Thymus (tissue), 11 donors: ENCODE measurements at regions not wholly inside any gene's neighbourhood (a gene's known extent, or its start where the extent isn't known, plus 50 kb on each side); places are given as distances from the start of the nearest gene placed in this dataset.

Experiments
- DNase-seq, 9 donors: peaks; one replicate each; pipeline ENCODE4 v3.0.0-alpha.2; 2013; ENCODE audit warnings: low spot score in 9 of 9, low read depth in 6 of 9, missing footprints in 1 of 9
- H3K27ac ChIP-seq, 2 donors: one replicate each; pipeline ENCODE4 v1.5.1; 2013; ENCODE audit warnings: control low read depth in 1 of 2, low read depth in 1 of 2, low read length in 1 of 2, mild to moderate bottlenecking in 1 of 2, moderate library complexity in 1 of 2
- H3K27me3 ChIP-seq, 2 donors: one replicate each; pipeline ENCODE4 v1.5.1; 2013; ENCODE audit warnings: low read length in 1 of 2; ENCODE audit not compliant: control insufficient read depth in 2 of 2, insufficient read depth in 1 of 2
- H3K36me3 ChIP-seq, 2 donors: one replicate each; pipeline ENCODE4 v1.5.1; 2013; ENCODE audit warnings: low read length in 1 of 2, mild to moderate bottlenecking in 1 of 2, moderate library complexity in 1 of 2; ENCODE audit not compliant: control insufficient read depth in 2 of 2, insufficient read depth in 2 of 2
- H3K4me1 ChIP-seq, 2 donors: one replicate each; pipeline ENCODE4 v1.5.1; 2013; ENCODE audit warnings: low read length in 2 of 2; ENCODE audit not compliant: control insufficient read depth in 2 of 2, insufficient read depth in 2 of 2
- H3K4me3 ChIP-seq, 2 donors: one replicate each; pipeline ENCODE4 v1.5.1; 2013; ENCODE audit warnings: low read length in 2 of 2, control low read depth in 1 of 2, mild to moderate bottlenecking in 1 of 2
- H3K9me3 ChIP-seq, 2 donors: one replicate each; pipeline ENCODE4 v1.5.1; 2013; ENCODE audit warnings: low read length in 1 of 2, mild to moderate bottlenecking in 1 of 2; ENCODE audit not compliant: control insufficient read depth in 2 of 2, insufficient read depth in 1 of 2
- WGBS: extraction: QIAGEN DNeasy Blood & Tissue Kit; methylation state at CpG from one replicate; pipeline ENCODE4 v1.1.7; 2013; 5-methylcytosine and 5-hydroxymethylcytosine counted together
- donor health status: healthy.

- Histone ChIP-seq H3K4me1 (no peaks in the 10 kb centered on the region), H3K9me3 (no peaks in the 10 kb centered on the region), H3K36me3 (no peaks in the 10 kb centered on the region), H3K27me3 (no peaks in the 10 kb centered on the region), H3K27ac (no peak overlapping the region), H3K4me3 (no peak overlapping the region)
- 83% methylated on average over 1 of the region's 1 CpG for WGBS
- DNase-seq = no peak
Observed at GRCh38 chr7:113805976-113806375, 112.8 kb downstream of the PPP1R3A start.

- H3K36me3 ChIP-seq = no peaks in the 10 kb centered on the region
- no peak overlapping the region for H3K4me3 ChIP-seq
- H3K9me3 ChIP-seq = no peaks in the 10 kb centered on the region
- no peak for DNase-seq
- H3K27ac ChIP-seq = no peak overlapping the region
- H3K4me1 ChIP-seq = no peaks in the 10 kb centered on the region
- WGBS = 82% methylated on average over 6 of the region's 6 CpGs
- H3K27me3 ChIP-seq = no peaks in the 10 kb centered on the region
Observed at GRCh38 chr7:113804475-113805095, 114.2 kb downstream of the PPP1R3A start.

GRCh38 chr7:113801751-113802150 is 117.1 kb downstream of the PPP1R3A start:
- H3K27ac ChIP-seq = no peak overlapping the region
- DNase-seq = no peak
- no peaks in the 10 kb centered on the region for H3K9me3 ChIP-seq
- no peak overlapping the region for H3K4me3 ChIP-seq
- no peaks in the 10 kb centered on the region for H3K27me3 ChIP-seq
- H3K36me3 ChIP-seq = no peaks in the 10 kb centered on the region
- no peaks in the 10 kb centered on the region for H3K4me1 ChIP-seq
- WGBS = 89% methylated on average over 1 of the region's 1 CpG

- Histone ChIP-seq H3K36me3 (no peaks in the 10 kb centered on the region), H3K4me1 (no peaks in the 10 kb centered on the region), H3K27me3 (no peaks in the 10 kb centered on the region), H3K27ac (no peak overlapping the region), H3K4me3 (no peak overlapping the region), H3K9me3 (no peaks in the 10 kb centered on the region)
- 84% methylated on average over 2 of the region's 2 CpGs for WGBS
- DNase-seq = no peak
Observed at GRCh38 chr7:113800826-113801225, 118.0 kb downstream of the PPP1R3A start.

- 94% methylated on average over 3 of the region's 3 CpGs for WGBS
- DNase-seq = no peak
- Histone ChIP-seq H3K4me3 (no peak overlapping the region), H3K36me3 (no peaks in the 10 kb centered on the region), H3K27ac (no peak overlapping the region), H3K4me1 (no peaks in the 10 kb centered on the region), H3K9me3 (no peaks in the 10 kb centered on the region), H3K27me3 (no peaks in the 10 kb centered on the region)
Observed at GRCh38 chr7:113799896-113800295, 118.9 kb downstream of the PPP1R3A start.

GRCh38 chr7:113797420-113798010 is 121.3 kb downstream of the PPP1R3A start:
- Histone ChIP-seq H3K9me3 (no peaks in the 10 kb centered on the region), H3K4me1 (no peaks in the 10 kb centered on the region), H3K27me3 (no peaks in the 10 kb centered on the region), H3K36me3 (no peaks in the 10 kb centered on the region), H3K27ac (no peak overlapping the region), H3K4me3 (no peak overlapping the region)
- no peak for DNase-seq
- WGBS = 92% methylated on average over 2 of the region's 2 CpGs

- 11% methylated on average over 2 of the region's 2 CpGs for whole genome bisulfite sequencing
- Histone ChIP-seq H3K4me1 (no peaks in the 10 kb centered on the region), H3K9me3 (no peaks in the 10 kb centered on the region), H3K36me3 (no peaks in the 10 kb centered on the region), H3K27ac (no peak overlapping the region), H3K4me3 (no peak overlapping the region), H3K27me3 (no peaks in the 10 kb centered on the region)
- no peak for DNase-seq
Observed at GRCh38 chr7:113796557-113796956, 122.3 kb downstream of the PPP1R3A start.

GRCh38 chr7:113794573-113794972 is 124.2 kb downstream of the PPP1R3A start:
- H3K4me1 ChIP-seq = no peaks in the 10 kb centered on the region
- no peaks in the 10 kb centered on the region for H3K36me3 ChIP-seq
- no peak overlapping the region for H3K27ac ChIP-seq
- H3K4me3 ChIP-seq = no peak overlapping the region
- H3K27me3 ChIP-seq = no peaks in the 10 kb centered on the region
- WGBS = 82% methylated on average over 1 of the region's 1 CpG
- no peak for DNase-seq
- H3K9me3 ChIP-seq = no peaks in the 10 kb centered on the region

- Histone ChIP-seq H3K4me1 (no peaks in the 10 kb centered on the region), H3K9me3 (no peaks in the 10 kb centered on the region), H3K4me3 (no peak overlapping the region), H3K27me3 (no peaks in the 10 kb centered on the region), H3K36me3 (no peaks in the 10 kb centered on the region), H3K27ac (no peak overlapping the region)
- WGBS = 88% methylated on average over 3 of the region's 3 CpGs
- DNase-seq = no peak
Observed at GRCh38 chr7:113793171-113793570, 125.6 kb downstream of the PPP1R3A start.
